Hippocampal formation (tissue), 2 donors: ENCODE measurements at regions not wholly inside any gene's neighbourhood (a gene's known extent, or its start where the extent isn't known, plus 50 kb on each side); places are given as distances from the start of the nearest gene placed in this dataset.

Source experiments
- DNase-seq, 2 donors: peaks; one replicate each; lab custom pipeline; 2025; lab: John Stamatoyannopoulos, UW

DNA sequence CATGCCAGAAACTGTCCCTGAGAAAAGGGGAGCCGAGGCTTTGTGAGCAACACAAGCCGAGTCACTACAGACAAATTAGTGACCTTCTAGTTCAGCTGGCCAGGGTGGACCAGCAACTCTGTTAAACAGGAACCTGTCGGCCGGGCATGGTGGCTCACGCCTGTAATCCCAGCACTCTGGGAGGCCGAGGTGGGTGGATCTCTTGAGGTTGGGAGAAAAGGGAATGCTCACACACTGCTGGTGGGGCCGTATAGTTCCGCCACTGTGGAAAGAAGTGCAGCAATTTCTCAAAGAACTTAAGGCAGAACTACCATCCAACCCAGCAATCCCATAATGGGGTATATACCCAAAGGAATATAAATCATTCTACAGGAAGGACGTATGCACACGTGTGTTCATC is 67.8 kb downstream of the C16orf95 start:
- DNase-seq: no peak

DNA sequence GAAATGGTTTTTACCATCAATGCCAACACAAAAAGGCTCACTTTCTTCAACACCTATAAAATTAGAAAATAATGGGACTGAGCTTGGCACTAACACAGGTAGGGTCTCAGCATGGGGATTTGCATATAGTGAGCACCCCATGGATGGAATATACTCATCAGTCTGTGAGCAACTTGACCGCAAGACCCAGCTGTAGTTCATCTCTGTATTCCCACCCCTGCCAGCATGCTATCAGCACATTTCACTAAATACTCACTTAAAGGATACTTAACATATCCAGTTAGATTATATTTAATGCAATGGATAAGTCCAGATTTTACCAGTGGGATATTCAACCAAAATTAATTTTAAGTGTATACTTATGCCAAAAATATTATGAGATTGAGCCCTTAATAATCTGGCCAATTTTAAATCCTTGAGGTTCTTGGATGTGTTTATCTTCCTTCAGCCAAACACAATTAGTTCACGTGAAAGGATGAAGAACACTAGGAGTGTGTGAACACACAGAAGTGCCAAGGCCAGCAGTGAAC is 66.7 kb downstream of the C16orf95 start:
- no peak for DNase-seq

DNA sequence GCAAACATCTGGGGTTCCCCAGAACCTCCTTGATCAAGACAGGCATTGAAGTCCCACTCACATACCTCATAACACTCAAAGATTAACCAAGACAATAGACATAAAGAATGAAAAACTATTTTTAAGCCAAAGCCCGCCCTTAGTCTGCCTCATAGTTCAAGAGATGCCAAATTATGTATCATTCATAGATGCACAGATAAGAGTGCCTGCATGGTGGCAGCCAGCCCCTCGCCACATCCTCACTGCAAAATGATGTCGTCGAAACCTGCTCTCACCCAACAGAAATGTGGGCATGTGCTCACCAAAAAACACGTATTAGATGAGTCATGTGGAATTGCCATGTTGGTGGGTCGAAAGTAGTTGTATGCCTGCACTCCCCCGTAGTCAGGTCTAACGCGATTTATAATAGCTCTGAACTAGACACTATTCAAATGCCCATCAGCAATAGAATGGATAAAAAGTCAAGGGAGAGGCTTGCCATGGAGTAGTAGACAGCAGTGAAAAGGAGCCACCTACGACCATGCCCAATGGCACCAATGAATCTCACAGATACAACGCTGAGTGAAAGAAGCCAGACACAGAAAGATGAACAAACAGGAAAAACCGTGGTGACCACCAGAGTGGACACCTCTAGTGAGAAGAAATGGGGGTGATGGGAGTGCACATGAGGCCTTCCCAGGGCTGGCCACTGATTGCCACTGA is 64.8 kb downstream of the C16orf95 start:
- no peak for DNase-seq
